PFSK-1 (cell line): ENCODE measurements at regions not wholly inside any gene's neighbourhood (a gene's known extent, or its start where the extent isn't known, plus 50 kb on each side); places are given as distances from the start of the nearest gene placed in this dataset.

Experiments
- FOXP2 ChIP-seq: optimal IDR thresholded peaks from 2 replicates; pipeline ENCODE3; 2011; ENCODE audit warnings: borderline replicate concordance, control low read depth, inconsistent platforms; ENCODE audit not compliant: insufficient read depth; ENCODE audit errors: extremely low read length, extremely low read depth
- POLR2AphosphoS5 ChIP-seq: IDR thresholded peaks from 2 replicates; pipeline ENCODE4 v1.6.1; 2012; ENCODE audit warnings: low read depth, mild to moderate bottlenecking, control low read depth, low read length, moderate library complexity

GRCh38 chr4:123235431-123235830 is 161.2 kb upstream of the SPRY1 start:
- TF ChIP-seq FOXP2 (no peak), POLR2AphosphoS5 (no peak)
